GM21526 (cell line): ENCODE measurements at regions not wholly inside any gene's neighbourhood (a gene's known extent, or its start where the extent isn't known, plus 50 kb on each side); places are given as distances from the start of the nearest gene placed in this dataset.

ENCODE experiments used
- ATAC-seq: cut with Tn5 transposase; IDR thresholded peaks from one replicate; pipeline ENCODE4 v1.9.1; 2021; ENCODE audit warnings: moderate library complexity; ENCODE audit not compliant: unreplicated experiment, low FRiP score

DNA sequence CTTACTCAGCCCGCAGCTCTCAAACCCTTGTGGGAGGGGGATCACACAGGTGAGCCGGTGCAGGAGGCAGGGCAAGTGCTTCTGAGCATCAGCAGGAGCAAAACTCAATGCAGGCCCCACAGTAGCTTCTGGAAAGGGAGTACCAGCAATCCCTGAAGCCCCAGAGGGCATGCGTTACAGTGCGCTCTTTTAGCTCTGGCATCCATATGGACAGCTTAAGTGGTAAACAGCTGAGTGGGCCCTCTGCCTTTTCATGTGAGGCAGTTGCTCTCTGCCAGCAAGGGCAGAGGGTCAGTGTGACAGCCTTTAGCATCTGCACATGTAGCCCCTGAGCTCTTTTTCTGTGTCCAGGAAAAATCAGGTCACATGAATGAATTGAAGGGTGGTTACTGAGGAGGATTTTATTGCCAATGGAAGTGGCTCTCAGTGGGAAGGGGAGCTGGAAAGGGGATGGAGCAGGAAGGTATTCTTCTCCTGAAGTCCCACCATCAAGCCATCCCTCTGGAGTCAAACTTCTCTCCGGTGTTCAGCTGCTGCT, 464.3 kb upstream of the THRB start:
- no peak for ATAC-seq

DNA sequence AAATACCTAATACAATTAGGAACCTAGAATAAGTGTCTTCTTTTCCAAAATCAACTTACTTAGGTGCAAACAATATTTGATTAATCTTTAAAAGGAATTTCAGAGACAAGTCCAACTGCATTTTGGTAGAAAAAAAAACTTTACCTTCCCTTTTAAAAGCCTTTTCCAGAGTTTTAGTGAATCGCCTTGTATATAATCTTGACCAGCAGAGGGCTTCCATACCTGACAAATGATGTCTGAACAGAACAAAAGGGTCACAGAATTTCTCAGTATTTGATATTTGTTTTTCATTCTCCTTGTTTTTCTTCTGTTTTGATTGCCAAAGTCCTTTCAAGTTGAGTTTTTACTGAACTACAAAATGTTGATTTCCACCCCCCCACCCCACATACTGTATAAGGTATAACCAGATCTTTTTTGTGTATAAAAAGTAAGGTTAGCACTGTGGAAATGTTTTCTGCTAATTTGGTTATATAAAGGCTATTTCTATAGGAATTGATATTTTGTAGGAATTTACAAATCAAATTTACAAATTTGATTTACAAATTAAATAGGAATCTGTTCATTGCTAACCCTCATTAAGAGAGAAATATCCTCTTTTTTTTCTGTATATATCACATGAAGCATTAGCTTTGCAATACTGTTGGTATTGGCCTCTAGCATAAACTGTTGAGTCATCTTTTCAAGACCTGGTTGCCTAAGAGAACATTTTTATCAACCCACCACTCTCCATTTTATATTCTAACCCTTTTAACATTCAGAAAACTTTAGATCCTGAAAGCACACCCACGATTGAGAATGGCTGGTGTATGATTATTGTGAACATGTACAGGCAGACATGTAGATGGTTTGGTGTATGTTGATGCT, 464.1 kb upstream of the RARB start:
- no peak for ATAC-seq

DNA sequence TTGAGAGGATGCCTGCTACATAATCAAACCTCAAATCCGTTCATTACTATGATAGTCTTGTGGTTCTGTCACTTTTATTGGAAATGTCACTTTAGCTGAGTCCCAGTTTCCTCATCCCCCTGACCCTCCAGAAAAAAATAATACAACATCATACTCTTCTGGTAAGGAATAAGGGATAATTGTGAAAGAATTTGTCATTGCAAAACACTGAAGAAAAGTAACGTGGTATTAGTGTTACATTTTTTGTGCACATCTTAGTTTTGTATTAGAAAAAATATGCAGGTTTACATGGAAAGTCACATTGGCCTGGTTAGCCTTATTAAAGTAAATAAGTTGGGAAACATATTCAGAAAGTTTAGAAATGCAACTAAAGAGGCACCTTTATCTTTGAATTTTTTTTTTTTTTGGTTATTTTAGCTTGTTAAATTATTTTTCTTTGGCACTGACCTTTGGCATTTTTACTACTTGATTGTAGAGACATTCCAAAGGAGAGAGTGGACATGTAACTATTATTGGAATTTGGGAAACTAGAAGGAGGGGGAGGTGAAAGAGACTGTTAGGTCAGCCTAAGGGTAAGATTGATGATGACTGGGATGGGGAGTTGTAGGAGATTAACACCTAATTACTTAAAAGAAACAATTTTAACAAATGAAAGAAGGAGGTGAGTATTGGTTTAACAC, 462.2 kb upstream of the RARB start:
- no peak for ATAC-seq

DNA sequence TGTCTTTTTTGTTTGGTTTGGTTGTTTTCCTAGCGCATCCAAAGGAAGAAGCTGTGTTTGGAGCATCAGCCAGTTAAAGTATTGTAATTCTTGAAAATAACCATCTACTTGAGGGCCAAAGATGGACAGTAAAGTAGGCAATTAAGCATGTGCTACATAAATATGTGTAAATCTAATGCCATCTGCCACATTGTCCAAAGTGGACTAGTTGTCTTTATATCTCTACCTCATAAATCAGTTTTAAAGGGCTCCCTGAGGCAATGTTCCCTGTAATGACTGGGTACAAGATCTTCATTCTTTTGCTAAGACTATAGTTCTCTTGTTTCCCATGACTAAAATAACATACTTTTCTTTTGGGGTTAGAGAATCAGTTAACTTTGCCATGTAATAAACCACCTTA, 460.0 kb upstream of the RARB start:
- no peak for ATAC-seq

DNA sequence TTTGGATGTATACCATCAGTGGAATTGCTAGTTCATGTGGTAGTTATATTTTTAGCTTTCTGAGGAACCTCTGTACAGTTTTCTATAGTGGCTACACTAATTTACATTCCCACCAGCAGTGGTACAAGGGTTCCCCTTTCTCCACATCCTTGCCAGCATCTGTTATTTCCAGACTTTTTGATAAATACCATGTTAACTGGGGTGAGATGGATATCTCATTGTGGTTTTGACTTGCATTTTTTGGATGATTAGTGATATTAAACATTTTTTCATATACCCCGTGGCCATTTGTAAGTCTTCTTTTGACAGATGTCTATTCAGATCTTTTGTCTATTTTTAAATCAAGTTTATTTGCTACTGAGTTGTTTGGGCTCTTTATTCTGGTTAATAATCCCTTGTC, 455.6 kb upstream of the RARB start:
- ATAC-seq = no peak

DNA sequence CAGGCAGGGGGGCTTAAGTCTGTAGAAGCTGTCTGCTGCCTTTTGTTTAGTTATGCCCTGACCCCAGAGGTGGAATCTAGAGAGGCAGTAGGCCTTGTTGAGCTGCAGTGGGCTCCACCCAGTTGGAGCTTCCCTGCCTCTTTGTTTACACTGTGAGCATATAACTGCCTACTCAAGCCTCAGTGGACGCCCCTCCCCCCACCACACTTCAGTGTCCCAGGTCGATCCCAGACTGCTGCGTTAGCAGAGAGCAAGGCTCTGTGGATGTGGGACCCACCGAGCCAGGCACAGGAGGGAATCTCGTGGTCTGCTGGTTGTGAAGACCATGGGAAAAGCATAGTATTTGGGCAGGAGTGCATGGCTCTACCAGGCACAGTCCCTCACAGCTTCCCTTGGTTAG, 446.8 kb upstream of the RARB start:
- ATAC-seq = no peak

DNA sequence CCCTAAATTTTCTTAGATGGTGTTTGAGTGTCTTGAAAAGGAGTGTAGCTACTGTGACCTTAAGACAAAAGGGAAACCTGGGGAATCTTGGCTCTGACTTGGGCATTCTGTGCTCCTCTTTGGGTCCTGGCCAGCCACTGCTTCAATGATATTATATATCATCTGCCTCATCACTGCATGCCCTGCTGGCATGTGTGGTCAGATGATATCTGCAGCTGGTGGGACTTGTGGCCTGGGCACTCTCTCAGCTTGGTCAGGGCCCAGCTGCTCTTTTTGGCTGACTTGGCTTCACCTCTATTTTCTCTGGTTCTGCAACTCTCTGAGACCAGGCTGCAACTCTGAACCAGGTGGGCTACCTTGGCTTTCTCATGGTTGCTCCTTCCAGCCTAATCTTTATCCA, 446.1 kb upstream of the RARB start:
- no peak for ATAC-seq

DNA sequence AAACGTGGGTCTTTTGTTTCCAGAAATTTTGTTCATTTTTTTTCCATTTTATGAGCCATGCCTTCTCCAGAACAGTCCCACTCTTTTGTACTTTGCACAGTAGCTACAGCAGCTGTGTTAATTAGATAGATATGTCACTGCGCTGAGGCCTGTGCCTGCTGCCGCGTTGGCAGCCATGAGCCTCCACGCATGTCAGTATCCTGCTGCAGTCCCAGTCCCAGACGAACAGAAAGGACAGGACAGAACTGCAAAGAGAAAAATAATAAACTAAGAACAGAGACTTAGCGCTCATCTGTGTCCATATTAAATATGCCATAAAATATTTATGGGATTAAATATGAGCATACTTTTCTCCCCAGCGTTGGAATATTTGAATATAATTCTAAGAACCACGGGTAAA, 442.4 kb upstream of the RARB start:
- no peak for ATAC-seq

DNA sequence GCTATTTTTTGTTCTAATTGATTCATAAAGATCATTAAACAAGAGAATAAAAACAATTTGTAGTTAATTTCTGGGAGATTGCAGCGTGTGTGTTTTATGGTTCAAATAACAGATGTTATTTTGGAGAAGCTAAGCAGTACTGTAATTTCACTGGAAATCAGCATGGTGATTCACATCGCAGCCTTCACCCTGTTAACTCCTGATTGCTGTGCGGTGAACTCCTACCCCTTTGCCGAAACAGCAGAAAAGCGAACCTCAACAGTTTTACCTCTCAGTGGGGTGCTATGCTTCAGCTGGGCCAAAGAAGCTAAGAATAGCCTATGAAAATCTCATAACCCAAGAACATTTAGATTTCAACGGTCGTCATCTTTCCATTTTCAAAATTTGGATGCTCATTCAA, 441.5 kb upstream of the RARB start:
- no peak for ATAC-seq

DNA sequence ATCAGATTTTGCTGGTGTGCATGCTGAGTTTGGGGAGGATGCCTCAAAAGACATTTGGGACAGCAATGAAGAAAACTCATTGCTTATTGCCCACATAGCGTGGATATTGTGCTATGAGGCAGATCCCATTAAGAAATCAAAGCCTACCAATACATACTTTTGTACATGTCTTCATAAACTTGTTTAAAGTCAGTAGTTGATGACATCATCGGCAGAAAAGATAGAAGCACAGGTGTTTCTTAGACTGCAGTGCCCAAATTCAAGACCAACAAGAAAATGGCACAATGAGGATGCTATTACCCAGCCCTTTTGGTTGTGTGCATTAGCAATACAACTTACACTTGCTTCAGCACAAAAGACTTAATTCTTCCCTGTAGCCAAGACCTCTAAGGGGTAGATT, 428.7 kb upstream of the RARB start:
- no peak for ATAC-seq

DNA sequence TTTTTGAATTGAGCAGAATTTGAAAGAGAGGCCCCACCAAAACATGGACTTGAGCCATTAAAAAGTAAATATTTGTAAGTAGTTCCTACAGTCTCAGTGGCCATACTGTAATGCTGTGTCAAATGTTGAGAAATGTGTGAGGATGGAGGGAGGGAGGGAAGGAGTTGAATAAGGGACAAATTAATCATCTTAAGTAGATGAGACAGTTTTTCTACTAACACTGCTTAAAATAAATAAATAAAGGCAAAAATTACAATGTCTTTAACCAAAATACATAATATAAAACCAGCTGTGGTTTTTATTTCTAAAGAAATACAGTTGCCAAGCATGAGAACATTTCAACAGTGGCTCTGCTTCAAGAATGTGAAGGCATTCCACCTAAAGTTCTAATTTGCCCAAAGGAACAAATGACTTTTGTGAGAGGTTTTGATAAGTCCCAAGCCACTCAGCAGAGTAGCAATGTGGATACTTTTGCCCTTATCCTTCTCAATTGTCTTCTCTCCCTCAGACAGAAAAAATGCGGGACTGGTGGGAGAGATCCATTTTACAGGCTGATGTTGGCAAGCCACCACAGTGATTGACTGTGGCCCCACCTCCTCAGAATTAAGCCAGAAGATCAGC, 427.0 kb upstream of the RARB start:
- no peak for ATAC-seq

DNA sequence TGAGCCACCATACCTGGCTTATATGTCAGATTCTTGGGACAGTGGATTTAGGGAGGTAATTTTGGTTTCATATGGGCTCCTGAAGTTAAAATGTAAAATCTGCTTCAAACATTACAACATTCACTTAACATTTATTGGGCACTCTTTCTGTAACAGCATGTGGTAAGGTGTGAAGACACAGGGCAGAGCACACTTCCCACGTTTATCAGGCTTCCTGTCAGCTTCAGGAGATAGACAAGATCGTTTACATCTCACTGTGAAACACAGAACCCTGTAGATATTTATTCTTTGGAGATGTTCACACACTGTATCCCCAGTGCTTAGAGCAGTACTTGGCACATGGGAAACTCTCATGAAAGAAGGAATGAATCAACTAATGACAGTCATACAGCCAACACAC, 426.0 kb upstream of the RARB start:
- no peak for ATAC-seq

DNA sequence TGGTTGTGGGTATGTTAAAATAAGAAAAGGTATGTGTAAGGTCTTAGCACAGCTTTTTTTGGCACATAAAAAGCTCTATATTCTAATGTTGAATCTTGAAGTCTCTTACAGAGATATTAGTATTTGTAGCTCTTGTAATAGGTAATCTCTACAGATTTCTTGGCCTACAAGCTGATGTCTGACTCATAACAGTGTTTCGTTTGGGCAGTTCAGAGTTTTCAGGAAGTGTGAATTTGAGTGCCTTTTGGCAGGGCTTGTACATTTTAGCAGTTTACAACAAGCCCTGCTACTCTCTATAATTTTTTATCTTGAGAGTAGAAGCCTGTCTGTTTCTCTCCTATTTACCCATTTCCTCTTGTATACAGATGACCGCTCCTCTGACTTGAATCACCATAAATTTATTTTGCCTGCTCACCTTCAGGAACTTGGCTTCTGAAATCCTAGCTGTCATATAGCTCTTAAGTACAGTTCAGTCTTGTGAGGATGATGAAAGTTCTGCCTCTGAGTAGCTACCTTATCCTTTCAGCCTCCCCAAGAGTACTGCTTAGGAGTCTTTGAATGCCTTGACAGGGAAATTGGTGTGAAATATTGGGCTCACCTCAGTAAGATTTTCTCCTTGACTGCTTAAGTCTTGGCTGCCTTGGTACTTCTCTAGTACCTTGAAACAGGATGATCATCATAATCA, 419.9 kb upstream of the RARB start:
- peak; percentile 99 for ATAC-seq

DNA sequence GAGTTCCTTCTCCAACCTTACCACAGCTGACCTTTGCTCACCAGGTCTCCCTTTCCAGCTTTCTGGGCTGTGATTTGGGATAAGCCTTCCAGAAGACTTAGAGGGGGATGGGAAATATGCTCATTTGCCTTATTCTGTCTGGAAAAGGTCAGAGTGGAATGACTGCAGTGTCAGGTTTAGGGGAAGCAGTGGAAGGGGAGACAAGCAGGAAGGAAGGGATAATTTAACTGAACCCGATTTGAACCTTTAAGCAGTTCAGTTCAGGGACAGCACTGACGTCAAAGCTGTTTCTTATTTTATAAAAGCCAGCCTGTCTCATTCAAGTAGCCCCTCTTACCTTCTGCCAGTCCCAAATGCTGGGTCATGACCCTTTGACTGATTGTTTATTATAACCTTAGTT, 418.4 kb upstream of the RARB start:
- no peak for ATAC-seq

DNA sequence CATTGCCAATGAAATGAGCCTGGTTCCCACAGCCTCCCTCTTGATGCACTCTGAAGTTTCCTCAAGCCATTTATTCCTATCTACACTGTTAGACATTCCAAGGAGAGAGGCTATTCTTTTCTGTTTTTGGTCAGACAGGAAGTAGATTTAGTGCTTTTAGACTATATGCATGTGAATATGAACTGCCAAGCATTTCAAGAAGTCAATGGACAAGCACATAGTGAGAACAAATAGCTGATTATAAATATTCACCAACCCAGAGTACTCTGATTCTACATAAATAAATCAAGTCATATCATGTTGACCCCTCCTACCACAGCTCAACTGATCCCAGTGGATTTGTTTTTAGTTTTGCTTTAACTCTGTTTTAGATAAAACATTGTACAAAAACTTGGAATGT, 412.5 kb upstream of the RARB start:
- no peak for ATAC-seq

DNA sequence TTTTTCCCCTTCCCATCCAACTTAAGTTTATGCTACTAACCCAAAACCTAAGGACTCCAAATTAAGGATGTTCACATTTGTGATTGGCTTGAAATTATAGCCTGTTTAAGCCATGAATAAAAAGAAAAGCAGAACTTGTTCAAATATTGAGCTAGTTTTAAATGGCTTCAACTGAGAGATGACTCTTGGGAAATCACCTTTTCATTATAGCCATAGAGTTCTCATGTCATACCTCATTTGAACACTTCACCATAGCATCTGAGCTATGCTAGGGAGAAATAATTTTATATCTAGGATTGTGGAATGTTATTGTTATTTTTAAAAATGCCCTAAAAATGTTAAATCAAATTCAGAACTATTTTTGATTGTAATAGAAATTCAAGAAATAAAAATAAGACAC, 409.2 kb upstream of the RARB start:
- ATAC-seq = no peak

DNA sequence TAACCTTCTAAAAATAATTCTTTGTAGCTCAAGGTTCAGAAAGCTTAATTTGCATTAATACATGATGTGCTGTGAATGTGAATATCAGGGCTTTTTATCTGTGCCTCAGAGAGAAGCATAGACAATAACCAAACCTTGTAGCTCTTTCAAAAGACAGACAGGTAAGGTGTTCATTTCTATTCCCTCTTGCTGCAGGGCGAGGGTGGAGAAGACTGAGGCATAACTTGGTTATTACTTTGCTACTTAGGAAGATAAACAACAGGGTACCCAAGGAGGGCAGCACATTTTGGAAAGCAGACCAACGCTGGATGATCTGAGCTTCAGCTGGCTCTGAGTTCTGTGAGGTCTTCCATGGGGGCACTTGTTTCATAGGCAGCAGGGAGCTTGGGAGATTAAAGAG, 408.6 kb upstream of the RARB start:
- ATAC-seq = no peak

DNA sequence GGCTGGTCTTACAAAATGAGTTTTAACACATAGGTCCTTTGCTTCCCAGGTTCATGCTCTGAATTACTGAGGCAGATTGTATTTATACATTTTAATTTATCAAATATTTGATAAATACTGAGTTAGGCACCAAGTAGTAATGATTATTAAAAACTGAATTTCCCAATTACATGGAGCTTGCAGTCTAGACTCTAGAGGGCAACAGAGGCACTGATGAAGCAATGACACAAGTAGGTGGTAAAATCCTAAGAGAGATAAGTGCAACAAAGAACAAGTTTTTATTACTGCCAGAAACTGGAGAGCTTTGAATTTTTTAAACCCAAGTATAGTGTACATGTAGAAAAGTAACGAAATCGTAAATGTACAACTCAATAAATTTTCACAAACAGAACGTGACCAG, 406.2 kb upstream of the RARB start:
- ATAC-seq = no peak

DNA sequence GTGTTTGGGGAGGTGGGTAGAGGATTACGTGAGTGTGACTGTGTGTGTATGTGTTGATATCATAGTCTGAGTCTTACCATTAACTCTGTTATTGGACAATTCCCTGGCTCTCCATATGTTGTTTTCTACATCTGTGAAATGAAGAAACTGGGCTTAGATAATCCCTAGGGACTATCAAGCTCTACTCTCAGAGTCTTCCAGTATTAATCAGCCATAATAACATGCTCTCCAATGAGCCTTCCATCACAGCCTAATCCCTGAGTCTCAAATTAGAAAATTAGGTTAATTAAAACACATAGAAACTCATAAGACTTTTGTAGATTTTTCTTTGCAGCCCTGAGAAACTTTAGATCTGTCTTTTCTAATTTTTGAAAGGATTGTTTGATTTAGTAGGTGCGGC, 404.2 kb upstream of the RARB start:
- no peak for ATAC-seq

DNA sequence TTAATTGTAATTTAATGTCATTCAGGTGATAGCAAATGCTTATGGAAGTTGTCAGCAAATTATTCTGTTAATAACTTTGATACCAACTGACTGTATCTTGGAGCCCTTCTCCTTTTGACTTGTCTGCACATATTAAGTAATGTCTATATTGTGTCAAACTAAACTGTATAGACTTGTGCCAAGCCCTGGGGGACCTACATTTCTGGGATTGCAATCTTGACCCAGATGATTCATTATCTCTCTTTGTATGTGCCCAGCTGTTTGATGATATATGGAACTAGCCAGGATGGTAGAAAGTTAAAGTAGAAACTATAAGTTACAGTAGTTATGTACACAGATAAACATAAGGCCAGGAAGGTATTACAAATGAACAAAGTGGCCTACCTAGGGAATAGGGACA, 402.8 kb upstream of the RARB start:
- no peak for ATAC-seq

DNA sequence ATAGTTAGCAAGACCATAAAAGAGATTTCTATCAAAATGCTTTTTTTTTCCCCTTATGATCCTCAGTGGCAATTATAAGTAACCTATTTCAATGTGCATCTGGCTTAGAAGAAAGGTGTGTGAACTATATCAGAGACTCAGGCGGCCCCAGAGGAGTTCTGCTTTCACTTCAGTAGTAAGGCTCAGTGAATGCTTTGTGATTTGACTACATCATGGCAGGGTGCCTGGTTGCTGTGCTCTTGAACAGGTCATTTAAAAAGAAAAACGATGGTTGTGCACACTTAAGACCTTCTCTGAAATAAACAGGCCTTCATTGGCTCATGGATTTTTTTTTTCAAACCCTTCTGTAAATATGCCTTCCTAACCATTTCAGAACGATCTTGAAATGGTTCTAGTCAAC, 400.4 kb upstream of the RARB start:
- no peak for ATAC-seq
